ENCODE measurements at regions not wholly inside any gene's neighbourhood (a gene's known extent, or its start where the extent isn't known, plus 50 kb on each side); places are given as distances from the start of the nearest gene placed in this dataset.

DNA sequence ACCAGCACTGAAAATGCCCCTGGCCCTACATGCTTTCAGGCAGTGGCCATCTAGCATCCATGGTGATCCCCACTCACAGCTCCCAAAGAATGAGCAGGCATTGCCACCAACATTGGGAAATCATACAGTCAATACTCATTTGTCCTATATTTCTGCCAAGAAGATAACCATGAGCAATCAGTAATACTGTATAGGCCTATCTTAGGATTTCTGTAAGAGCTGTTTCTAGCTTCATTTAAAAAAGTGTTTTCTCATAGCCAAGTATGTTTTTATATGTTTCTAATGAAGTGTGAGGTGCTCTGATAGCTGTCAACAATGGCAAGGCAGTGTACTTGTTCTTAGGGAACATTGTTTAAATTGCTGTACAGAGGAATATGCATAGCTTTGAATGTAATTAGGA, 428.7 kb downstream of the FGF9 start:
- Histone ChIP-seq H2AFZ (ENCODE audit: low read depth, low read length) (no peak overlapping the region), H3K27ac (ENCODE audit: extremely low read depth, low read depth, low read length) (no peak overlapping the region), H3K36me3 (ENCODE audit: control insufficient read depth, insufficient read depth, low read length) (no peaks in the 10 kb centered on the region), H3K4me3 (no peak overlapping the region), H3K79me2 (ENCODE audit: control insufficient read depth, insufficient read depth, low read length) (no peaks in the 10 kb centered on the region), H3K9me1 (ENCODE audit: control insufficient read depth, insufficient read depth, low read length) (no peaks in the 10 kb centered on the region), H3K9me3 (replicated peaks; ENCODE audit: control insufficient read depth, insufficient read depth, low read depth, low read length) (no peaks in the 10 kb centered on the region), H4K20me1 (replicated peaks; ENCODE audit: control insufficient read depth, insufficient read depth, low read length) (no peaks in the 10 kb centered on the region), H3K27me3 (ENCODE audit: control insufficient read depth in 2 of 2, insufficient read depth in 2 of 2, low read length in 2 of 2) (no peaks in the 10 kb centered on the region; a peak in 1 of 5 replicates), H3K4me2 (ENCODE audit: insufficient read depth, low read length) (no peak overlapping the region), H3K4me1 (replicated peaks in 1 of 2; ENCODE audit: control insufficient read depth in 2 of 2, insufficient read depth in 2 of 2, low read length in 2 of 2) (no peaks in the 10 kb centered on the region), H3K9ac (ENCODE audit: insufficient read depth in 1 of 2, low read depth in 2 of 2, low read length in 2 of 2) (no peak overlapping the region)
- TF ChIP-seq IFI16 (CRISPR knock-in tag; IDR thresholded peaks at IDR 0.05) = no peak
- no peak for TF ChIP-seq RUNX1 (IDR thresholded peaks at IDR 0.05; ENCODE audit: low read depth)
- TF ChIP-seq, protein P1, sequence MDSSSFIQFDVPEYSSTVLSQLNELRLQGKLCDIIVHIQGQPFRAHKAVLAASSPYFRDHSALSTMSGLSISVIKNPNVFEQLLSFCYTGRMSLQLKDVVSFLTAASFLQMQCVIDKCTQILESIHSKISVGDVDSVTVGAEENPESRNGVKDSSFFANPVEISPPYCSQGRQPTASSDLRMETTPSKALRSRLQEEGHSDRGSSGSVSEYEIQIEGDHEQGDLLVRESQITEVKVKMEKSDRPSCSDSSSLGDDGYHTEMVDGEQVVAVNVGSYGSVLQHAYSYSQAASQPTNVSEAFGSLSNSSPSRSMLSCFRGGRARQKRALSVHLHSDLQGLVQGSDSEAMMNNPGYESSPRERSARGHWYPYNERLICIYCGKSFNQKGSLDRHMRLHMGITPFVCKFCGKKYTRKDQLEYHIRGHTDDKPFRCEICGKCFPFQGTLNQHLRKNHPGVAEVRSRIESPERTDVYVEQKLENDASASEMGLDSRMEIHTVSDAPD (CRISPR knock-in tag; IDR thresholded peaks at IDR 0.05) = no peak
- TF ChIP-seq RBM14 (IDR thresholded peaks at IDR 0.05; ENCODE audit: borderline replicate concordance, insufficient read depth, low read depth, low read length) = no peak
- ATAC-seq (no peak), DNase-seq (ENCODE audit: extremely low read depth in 1 of 4, low spot score in 3 of 4) (no peak), FAIRE-seq (no peak)
- ChIA-PET CTCF (ENCODE audit: low intra/inter-chr PET ratio) (no interaction called here), POLR2A (no interaction called here)
- BruUV-seq (replicated peaks) = no TSS peak
- in situ Hi-C loops (cut with MboI) = no loop called here
- intact Hi-C loops (cut with micrococcal nuclease) = no loop called here

DNA sequence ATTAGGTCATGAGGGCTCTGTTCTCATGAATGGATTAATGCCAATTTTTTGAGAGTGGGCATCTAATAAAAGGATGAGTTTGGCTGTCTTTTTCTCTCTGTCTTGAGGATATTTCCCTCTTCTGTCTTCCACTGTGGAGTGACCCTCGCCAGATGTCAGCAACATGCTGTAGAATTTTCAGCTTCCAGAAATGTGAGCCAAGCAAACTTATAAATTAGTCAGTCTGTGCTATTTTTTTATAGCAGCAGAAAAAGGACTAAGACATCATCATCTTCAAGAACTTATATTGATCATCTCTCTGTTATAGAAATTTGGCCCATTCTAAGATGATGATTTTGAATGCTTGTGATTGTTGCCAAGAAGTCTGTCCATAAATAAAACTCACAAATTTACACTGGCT, 431.4 kb downstream of the FGF9 start:
- no peaks in the 10 kb centered on the region for H3K9me1 ChIP-seq (ENCODE audit: control insufficient read depth, insufficient read depth, low read length)
- H2AFZ ChIP-seq (ENCODE audit: low read depth, low read length) = no peak overlapping the region
- no peak for FAIRE-seq
- H4K20me1 ChIP-seq (replicated peaks; ENCODE audit: control insufficient read depth, insufficient read depth, low read length) = no peaks in the 10 kb centered on the region
- no peak for ATAC-seq
- ChIA-PET POLR2A (no interaction called here), CTCF (ENCODE audit: low intra/inter-chr PET ratio) (no interaction called here)
- no TSS peak for BruUV-seq (replicated peaks)
- 0% methylated on average over 1 of the region's 1 CpG for WGBS (ENCODE audit: insufficient coverage, low coverage, missing lambda C conversion rate)
- H3K4me2 ChIP-seq (ENCODE audit: insufficient read depth, low read length) = no peak overlapping the region
- no peaks in the 10 kb centered on the region for H3K36me3 ChIP-seq (ENCODE audit: control insufficient read depth, insufficient read depth, low read length)
- H3K4me3 ChIP-seq = no peak overlapping the region
- H3K4me1 ChIP-seq (replicated peaks in 1 of 2; ENCODE audit: control insufficient read depth in 2 of 2, insufficient read depth in 2 of 2, low read length in 2 of 2) = no peaks in the 10 kb centered on the region
- H3K79me2 ChIP-seq (ENCODE audit: control insufficient read depth, insufficient read depth, low read length) = no peaks in the 10 kb centered on the region
- H3K9me3 ChIP-seq (replicated peaks; ENCODE audit: control insufficient read depth, insufficient read depth, low read depth, low read length) = no peaks in the 10 kb centered on the region
- H3K27ac ChIP-seq (ENCODE audit: extremely low read depth, low read depth, low read length) = no peak overlapping the region
- intact Hi-C loops (cut with micrococcal nuclease) = no loop called here
- H3K27me3 ChIP-seq (ENCODE audit: control insufficient read depth in 2 of 2, insufficient read depth in 2 of 2, low read length in 2 of 2) = peaks cover 0 to 5% of the 10 kb centered on the region in 2 experiments; a peak in 1 of 5 replicates
- H3K9ac ChIP-seq (ENCODE audit: insufficient read depth in 1 of 2, low read depth in 2 of 2, low read length in 2 of 2) = no peak overlapping the region
- in situ Hi-C loops (cut with MboI) = no loop called here
- no peak for DNase-seq (ENCODE audit: extremely low read depth in 1 of 4, low spot score in 3 of 4)
- no peak for TF ChIP-seq RB1 (IDR thresholded peaks at IDR 0.05; ENCODE audit: low read depth)
- TF ChIP-seq, protein P2, sequence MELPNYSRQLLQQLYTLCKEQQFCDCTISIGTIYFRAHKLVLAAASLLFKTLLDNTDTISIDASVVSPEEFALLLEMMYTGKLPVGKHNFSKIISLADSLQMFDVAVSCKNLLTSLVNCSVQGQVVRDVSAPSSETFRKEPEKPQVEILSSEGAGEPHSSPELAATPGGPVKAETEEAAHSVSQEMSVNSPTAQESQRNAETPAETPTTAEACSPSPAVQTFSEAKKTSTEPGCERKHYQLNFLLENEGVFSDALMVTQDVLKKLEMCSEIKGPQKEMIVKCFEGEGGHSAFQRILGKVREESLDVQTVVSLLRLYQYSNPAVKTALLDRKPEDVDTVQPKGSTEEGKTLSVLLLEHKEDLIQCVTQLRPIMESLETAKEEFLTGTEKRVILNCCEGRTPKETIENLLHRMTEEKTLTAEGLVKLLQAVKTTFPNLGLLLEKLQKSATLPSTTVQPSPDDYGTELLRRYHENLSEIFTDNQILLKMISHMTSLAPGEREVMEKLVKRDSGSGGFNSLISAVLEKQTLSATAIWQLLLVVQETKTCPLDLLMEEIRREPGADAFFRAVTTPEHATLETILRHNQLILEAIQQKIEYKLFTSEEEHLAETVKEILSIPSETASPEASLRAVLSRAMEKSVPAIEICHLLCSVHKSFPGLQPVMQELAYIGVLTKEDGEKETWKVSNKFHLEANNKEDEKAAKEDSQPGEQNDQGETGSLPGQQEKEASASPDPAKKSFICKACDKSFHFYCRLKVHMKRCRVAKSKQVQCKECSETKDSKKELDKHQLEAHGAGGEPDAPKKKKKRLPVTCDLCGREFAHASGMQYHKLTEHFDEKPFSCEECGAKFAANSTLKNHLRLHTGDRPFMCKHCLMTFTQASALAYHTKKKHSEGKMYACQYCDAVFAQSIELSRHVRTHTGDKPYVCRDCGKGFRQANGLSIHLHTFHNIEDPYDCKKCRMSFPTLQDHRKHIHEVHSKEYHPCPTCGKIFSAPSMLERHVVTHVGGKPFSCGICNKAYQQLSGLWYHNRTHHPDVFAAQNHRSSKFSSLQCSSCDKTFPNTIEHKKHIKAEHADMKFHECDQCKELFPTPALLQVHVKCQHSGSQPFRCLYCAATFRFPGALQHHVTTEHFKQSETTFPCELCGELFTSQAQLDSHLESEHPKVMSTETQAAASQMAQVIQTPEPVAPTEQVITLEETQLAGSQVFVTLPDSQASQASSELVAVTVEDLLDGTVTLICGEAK (IDR thresholded peaks at IDR 0.05) = no peak
- TF ChIP-seq, protein P2 (CRISPR knock-in tag; IDR thresholded peaks at IDR 0.05) = no peak
